K562 (cell line): ENCODE measurements at regions not wholly inside any gene's neighbourhood (a gene's known extent, or its start where the extent isn't known, plus 50 kb on each side); places are given as distances from the start of the nearest gene placed in this dataset.

ENCODE experiments used
- ATAC-seq: fragments of 200-7000 bp; cut with Tn5 transposase; 3 replicates; pipeline ENCODE4 v1.9.1; 2020; ENCODE audit warnings: moderate library complexity
- BruUV-seq: library from RNA; stranded (reverse); fragments of 400-500 nt; replicated peaks from 2 replicates; lab custom pipeline; 2021; lab: Mats Ljungman, UMichigan
- CTCF ChIA-PET: fragments of 300-600 bp; formaldehyde crosslinking; extraction: SDS; loops from one replicate; lab custom pipeline; 2021; ENCODE audit warnings: low intra/inter-chr PET ratio; lab: Yijun Ruan, JAX
- POLR2A ChIA-PET: fragments of 300-600, 350-650 bp; sonication (Branson Sonifier 250); formaldehyde crosslinking; extraction: SDS; loops from one replicate; lab custom pipeline; 2021; ENCODE audit warnings: antibody characterized with exemption, inconsistent platforms; lab: Yijun Ruan, JAX
- DNase-seq, 4 experiments: peaks; one replicate each; pipeline versions ENCODE4 v3.0.0 to v3.0.0-alpha.2; 2011 to 2018; ENCODE audit warnings: low spot score in 3 of 4, mixed read lengths in 3 of 4; ENCODE audit errors: extremely low read depth in 1 of 4
- FAIRE-seq: peaks from 2 replicates; lab custom pipeline; 2011; peaks lifted over from hg19 to GRCh38; lab: Jason Lieb, UNC
- H2AFZ ChIP-seq: 2 replicates; pipeline ENCODE4 v1.6.0; 2011; ENCODE audit warnings: low read depth, low read length, control low read depth, inconsistent platforms
- H3K27ac ChIP-seq: fragments of 200-600 bp; 3 replicates; pipeline ENCODE4 v1.8.0; 2011; ENCODE audit warnings: low read depth, mild to moderate bottlenecking, control low read depth, inconsistent platforms, low read length, moderate library complexity, mixed read lengths; ENCODE audit errors: extremely low read depth
- H3K27me3 ChIP-seq, 2 experiments: fragments of 300-600 bp in 1 of 2; 2 replicates in 1 of 2; 3 replicates in 1 of 2; pipeline versions ENCODE4 v1.6.0 to v1.8.0; 2011; ENCODE audit warnings: inconsistent platforms in 2 of 2, low read length in 2 of 2, mild to moderate bottlenecking in 1 of 2, mixed read lengths in 1 of 2, moderate library complexity in 1 of 2; ENCODE audit not compliant: control insufficient read depth in 2 of 2, insufficient read depth in 2 of 2
- H3K36me3 ChIP-seq: fragments of 300-600 bp; 3 replicates; pipeline ENCODE4 v1.8.0; 2011; ENCODE audit warnings: mild to moderate bottlenecking, low read length, inconsistent platforms; ENCODE audit not compliant: control insufficient read depth, insufficient read depth
- H3K4me1 ChIP-seq, 2 experiments: fragments of 200-600 bp in 1 of 2; replicated peaks in 1 of 2; 2 replicates in 1 of 2; 3 replicates in 1 of 2; pipeline versions ENCODE4 v1.5.1 to v1.8.0; 2011; ENCODE audit warnings: inconsistent platforms in 2 of 2, low read length in 2 of 2, mild to moderate bottlenecking in 1 of 2, mixed read lengths in 1 of 2, moderate library complexity in 1 of 2; ENCODE audit not compliant: control insufficient read depth in 2 of 2, insufficient read depth in 2 of 2
- H3K4me2 ChIP-seq: 2 replicates; pipeline ENCODE4 v1.6.1; 2011; ENCODE audit warnings: low read length, control low read depth, inconsistent platforms, mixed read lengths; ENCODE audit not compliant: insufficient read depth
- H3K4me3 ChIP-seq: fragments of 200-600 bp; sonication (generic), shearing (Covaris generic); 2 replicates; pipeline ENCODE4 v1.5.1; 2016; ENCODE audit warnings: control low read depth, inconsistent platforms
- H3K79me2 ChIP-seq: fragments of 200-600 bp; 3 replicates; pipeline ENCODE4 v1.8.0; 2011; ENCODE audit warnings: low read length, inconsistent platforms; ENCODE audit not compliant: control insufficient read depth, insufficient read depth
- H3K9ac ChIP-seq, 2 experiments: 2 replicates each; pipeline versions ENCODE4 v1.6.0 to v1.6.1; 2011; ENCODE audit warnings: low read depth in 2 of 2, low read length in 2 of 2, control low read depth in 1 of 2, inconsistent platforms in 1 of 2, mild to moderate bottlenecking in 1 of 2, mixed read lengths in 1 of 2; ENCODE audit not compliant: insufficient read depth in 1 of 2
- H3K9me1 ChIP-seq: one replicate; pipeline ENCODE4 v1.6.0; 2011; ENCODE audit warnings: inconsistent platforms, mild to moderate bottlenecking, low read length, moderate library complexity; ENCODE audit not compliant: control insufficient read depth, insufficient read depth
- H3K9me3 ChIP-seq: replicated peaks from 2 replicates; pipeline ENCODE4 v1.5.1; 2011; ENCODE audit warnings: low read depth, low read length, inconsistent platforms; ENCODE audit not compliant: control insufficient read depth, insufficient read depth
- H4K20me1 ChIP-seq: replicated peaks from 2 replicates; pipeline ENCODE4 v1.6.1; 2011; ENCODE audit warnings: low read length, inconsistent platforms, mixed read lengths; ENCODE audit not compliant: control insufficient read depth, insufficient read depth
- DPF2 ChIP-seq: fragments of 450-650 bp; IDR thresholded peaks from 2 replicates; pipeline ENCODE4 v1.6.1; 2016
- ETS2 ChIP-seq: IDR thresholded peaks from 2 replicates; pipeline ENCODE4 v1.6.1; 2016; ENCODE audit warnings: borderline replicate concordance, missing genetic modification characterization, mild to moderate bottlenecking, moderate library complexity, missing compliant biosample characterization; ENCODE audit not compliant: poor library complexity, severe bottlenecking
- FOXK2 ChIP-seq, 2 experiments: fragments of 450-650 bp; IDR thresholded peaks in 1 of 2; conservative IDR thresholded peaks in 1 of 2; 2 replicates each; pipeline ENCODE4 v1.6.1; 2016; ENCODE audit warnings: low read depth in 2 of 2, mild to moderate bottlenecking in 1 of 2
- FOXP1 ChIP-seq: sonication (generic); formaldehyde crosslinking; IDR thresholded peaks from 2 replicates; pipeline ENCODE4 v1.8.0; 2022; ENCODE audit warnings: mild to moderate bottlenecking, missing genetic modification reagents
- LARP7 ChIP-seq: fragments of 450-650 bp; IDR thresholded peaks from 2 replicates; pipeline ENCODE4 v1.6.1; 2016
- MAX ChIP-seq: sonication (generic); formaldehyde crosslinking; IDR thresholded peaks from 2 replicates; pipeline ENCODE4 v1.9.0; 2022; ENCODE audit warnings: mild to moderate bottlenecking, missing genetic modification reagents
- NFRKB ChIP-seq: fragments of 450-650 bp; IDR thresholded peaks from 2 replicates; pipeline ENCODE4 v1.6.1; 2016; ENCODE audit warnings: low read depth
- PHTF2 ChIP-seq: fragments of 250-450 bp; sonication (Bioruptor Pico); IDR thresholded peaks from 2 replicates; pipeline ENCODE4 v1.5.0; 2021; ENCODE audit warnings: mild to moderate bottlenecking
- SRSF9 ChIP-seq: fragments of 200-400 bp; formaldehyde crosslinking; IDR thresholded peaks from 2 replicates; pipeline ENCODE4 v1.6.1; 2017; ENCODE audit warnings: low read depth, low read length, borderline replicate concordance
- TAF9B ChIP-seq: fragments of 450-650 bp; IDR thresholded peaks from 2 replicates; pipeline ENCODE4 v1.6.1; 2018; ENCODE audit warnings: mild to moderate bottlenecking; ENCODE audit not compliant: partially characterized antibody
- ZNF140 ChIP-seq: fragments of 250-450 bp; sonication (Bioruptor Pico); IDR thresholded peaks from 2 replicates; pipeline ENCODE4 v1.8.0; 2021; ENCODE audit warnings: moderate library complexity, mild to moderate bottlenecking, inconsistent platforms
- ZNF324 ChIP-seq: fragments of 250-450 bp; sonication (Bioruptor Pico); IDR thresholded peaks from 2 replicates; pipeline ENCODE4 v1.4.0; 2020; ENCODE audit warnings: mild to moderate bottlenecking
- ZNF668 ChIP-seq: fragments of 250-450 bp; sonication (Bioruptor Pico); IDR thresholded peaks from 2 replicates; pipeline ENCODE4 v1.8.0; 2022; ENCODE audit warnings: mild to moderate bottlenecking, inconsistent platforms
- WGBS: fragments of 100-300 bp; shearing (Covaris generic); methylation state at CpG from one replicate; pipeline ENCODE4 v1.1.6; 2016; ENCODE audit warnings: low coverage, mixed read lengths; ENCODE audit not compliant: insufficient coverage; ENCODE audit errors: missing lambda C conversion rate; 5-methylcytosine and 5-hydroxymethylcytosine counted together
- in situ Hi-C: fragments of 300-500 bp; cut with MboI; formaldehyde crosslinking; loops from 4 replicates; pipeline ENCODE4 v1.15.0; 2018; ENCODE audit warnings: inconsistent platforms, mixed read lengths
- intact Hi-C: fragments of 100-400 bp; cut with micrococcal nuclease; formaldehyde crosslinking; loops from 2 replicates; pipeline ENCODE4 v1.14.2; 2022
- TF ChIP-seq, protein P1 (sequence below): sonication (generic); formaldehyde crosslinking; IDR thresholded peaks from 2 replicates; pipeline ENCODE4 v1.8.0; 2022; ENCODE audit warnings: mild to moderate bottlenecking, missing genetic modification reagents
- TF ChIP-seq, protein P2 (sequence below): sonication (generic); formaldehyde crosslinking; IDR thresholded peaks from 2 replicates; pipeline ENCODE4 v1.8.0; 2022; ENCODE audit warnings: mild to moderate bottlenecking, missing genetic modification reagents, borderline replicate concordance

DNA sequence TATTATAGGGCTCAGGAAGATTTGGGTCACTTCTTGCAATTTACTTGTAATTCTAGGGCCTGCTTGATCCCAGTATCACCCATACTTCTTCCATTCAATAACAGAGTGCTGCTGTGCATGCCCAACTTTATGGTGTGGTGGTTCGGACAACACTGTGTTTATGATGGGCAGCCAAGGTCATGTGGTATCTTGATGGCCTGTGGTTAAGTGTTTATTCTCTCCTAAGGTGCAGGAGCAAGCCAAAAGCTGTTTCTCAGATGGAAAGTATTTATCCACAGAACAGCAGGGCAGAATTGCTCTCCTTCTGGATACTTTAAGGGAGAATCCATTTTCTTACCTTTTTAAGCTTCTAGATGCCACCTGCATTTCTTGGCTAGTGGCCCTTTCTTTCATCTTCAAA, 433.8 kb downstream of the SH2D4B start:
- no peak overlapping the region for H3K4me3 ChIP-seq
- DNase-seq (no peak), FAIRE-seq (no peak), ATAC-seq (no peak)
- H3K4me2 ChIP-seq, result no peak overlapping the region
- H3K9me3 ChIP-seq, result no peaks in the 10 kb centered on the region; the same call in 1 of the 2 replicates
- TF ChIP-seq MAX (CRISPR knock-in tag), result no peak
- no peaks in the 10 kb centered on the region for H3K36me3 ChIP-seq
- ChIA-PET POLR2A (no interaction called here), CTCF (no interaction called here)
- no peaks in the 10 kb centered on the region for H4K20me1 ChIP-seq
- H3K27ac ChIP-seq, result no peak overlapping the region
- 0% methylated on average over 1 of the region's 1 CpG for WGBS
- in situ Hi-C loops (no loop called here), intact Hi-C loops (no loop called here)
- no TSS peak for BruUV-seq
- no peak overlapping the region for H3K9ac ChIP-seq
- H3K27me3 ChIP-seq, result no peaks in the 10 kb centered on the region
- H3K9me1 ChIP-seq, result no peaks in the 10 kb centered on the region
- no peak overlapping the region for H2AFZ ChIP-seq
- H3K4me1 ChIP-seq, result no peaks in the 10 kb centered on the region
- no peaks in the 10 kb centered on the region for H3K79me2 ChIP-seq

- Histone ChIP-seq H3K79me2 (no peaks in the 10 kb centered on the region), H3K4me1 (no peaks in the 10 kb centered on the region), H3K27me3 (no peaks in the 10 kb centered on the region), H3K9me1 (no peaks in the 10 kb centered on the region), H3K4me3 (no peak overlapping the region), H2AFZ (no peak overlapping the region), H3K4me2 (no peak overlapping the region), H3K9me3 (no peaks in the 10 kb centered on the region; the same call in 1 of the 2 replicates), H3K9ac (no peak overlapping the region), H3K27ac (no peak overlapping the region), H3K36me3 (no peaks in the 10 kb centered on the region), H4K20me1 (no peaks in the 10 kb centered on the region)
- FAIRE-seq (no peak), DNase-seq (no peak), ATAC-seq (no peak)
- under 1% methylated on average over 5 of the region's 5 CpGs for WGBS
- in situ Hi-C loops, result no loop called here
- ChIA-PET POLR2A (no interaction called here), CTCF (no interaction called here)
- intact Hi-C loops, result no loop called here
- no TSS peak for BruUV-seq
- TF ChIP-seq LARP7 (no peak), TAF9B (no peak), ZNF324 (CRISPR knock-in tag) (no peak), FOXP1 (CRISPR knock-in tag) (no peak), SRSF9 (no peak), PHTF2 (CRISPR knock-in tag) (no peak), FOXK2 (conservative IDR thresholded peaks at IDR 0.05 in 1 of 2, IDR thresholded peaks at IDR 0.05 in 1 of 2; ENCODE audit: low read depth in 2 of 2) (no peak), NFRKB (no peak), DPF2 (no peak), ETS2 (tag) (no peak), ZNF668 (CRISPR knock-in tag) (no peak), ZNF140 (no peak)
- TF ChIP-seq, protein P1, sequence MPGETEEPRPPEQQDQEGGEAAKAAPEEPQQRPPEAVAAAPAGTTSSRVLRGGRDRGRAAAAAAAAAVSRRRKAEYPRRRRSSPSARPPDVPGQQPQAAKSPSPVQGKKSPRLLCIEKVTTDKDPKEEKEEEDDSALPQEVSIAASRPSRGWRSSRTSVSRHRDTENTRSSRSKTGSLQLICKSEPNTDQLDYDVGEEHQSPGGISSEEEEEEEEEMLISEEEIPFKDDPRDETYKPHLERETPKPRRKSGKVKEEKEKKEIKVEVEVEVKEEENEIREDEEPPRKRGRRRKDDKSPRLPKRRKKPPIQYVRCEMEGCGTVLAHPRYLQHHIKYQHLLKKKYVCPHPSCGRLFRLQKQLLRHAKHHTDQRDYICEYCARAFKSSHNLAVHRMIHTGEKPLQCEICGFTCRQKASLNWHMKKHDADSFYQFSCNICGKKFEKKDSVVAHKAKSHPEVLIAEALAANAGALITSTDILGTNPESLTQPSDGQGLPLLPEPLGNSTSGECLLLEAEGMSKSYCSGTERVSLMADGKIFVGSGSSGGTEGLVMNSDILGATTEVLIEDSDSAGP, result no peak
- TF ChIP-seq, protein P2, sequence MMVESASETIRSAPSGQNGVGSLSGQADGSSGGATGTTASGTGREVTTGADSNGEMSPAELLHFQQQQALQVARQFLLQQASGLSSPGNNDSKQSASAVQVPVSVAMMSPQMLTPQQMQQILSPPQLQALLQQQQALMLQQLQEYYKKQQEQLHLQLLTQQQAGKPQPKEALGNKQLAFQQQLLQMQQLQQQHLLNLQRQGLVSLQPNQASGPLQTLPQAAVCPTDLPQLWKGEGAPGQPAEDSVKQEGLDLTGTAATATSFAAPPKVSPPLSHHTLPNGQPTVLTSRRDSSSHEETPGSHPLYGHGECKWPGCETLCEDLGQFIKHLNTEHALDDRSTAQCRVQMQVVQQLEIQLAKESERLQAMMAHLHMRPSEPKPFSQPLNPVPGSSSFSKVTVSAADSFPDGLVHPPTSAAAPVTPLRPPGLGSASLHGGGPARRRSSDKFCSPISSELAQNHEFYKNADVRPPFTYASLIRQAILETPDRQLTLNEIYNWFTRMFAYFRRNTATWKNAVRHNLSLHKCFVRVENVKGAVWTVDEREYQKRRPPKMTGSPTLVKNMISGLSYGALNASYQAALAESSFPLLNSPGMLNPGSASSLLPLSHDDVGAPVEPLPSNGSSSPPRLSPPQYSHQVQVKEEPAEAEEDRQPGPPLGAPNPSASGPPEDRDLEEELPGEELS (CRISPR knock-in tag), result no peak
These were observed 439.0 kb downstream of the SH2D4B start for GRCh38 chr10:80976658-80977057.
